ENCODE measurements at regions not wholly inside any gene's neighbourhood (a gene's known extent, or its start where the extent isn't known, plus 50 kb on each side); places are given as distances from the start of the nearest gene placed in this dataset.

DNA sequence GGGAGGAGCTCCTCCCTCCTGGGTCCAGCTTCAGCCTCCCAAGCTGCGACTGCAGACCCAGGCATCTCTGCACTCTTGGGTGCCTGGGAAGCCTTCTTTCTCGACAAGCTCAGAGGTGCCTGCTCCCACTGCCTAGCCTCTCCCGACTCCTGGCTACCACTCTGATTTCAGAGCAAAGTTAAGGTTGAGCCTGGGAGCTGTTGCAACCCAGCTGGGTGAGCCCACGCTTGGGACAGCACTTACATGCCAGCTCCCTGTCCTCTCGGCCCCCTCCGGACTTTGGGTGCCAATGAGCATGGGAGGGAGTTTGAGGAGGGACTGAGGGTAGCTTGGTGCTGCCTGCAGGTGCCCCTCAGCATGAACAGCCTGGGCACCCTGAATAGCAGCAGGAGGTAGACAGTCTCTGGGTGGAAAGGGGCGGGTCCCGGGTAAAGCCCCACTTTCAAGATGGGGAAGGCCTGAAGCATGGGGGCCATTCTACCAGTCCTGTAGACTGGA lies 1383.4 kb upstream of the PCDH20 start:
- TF ChIP-seq, protein P1, sequence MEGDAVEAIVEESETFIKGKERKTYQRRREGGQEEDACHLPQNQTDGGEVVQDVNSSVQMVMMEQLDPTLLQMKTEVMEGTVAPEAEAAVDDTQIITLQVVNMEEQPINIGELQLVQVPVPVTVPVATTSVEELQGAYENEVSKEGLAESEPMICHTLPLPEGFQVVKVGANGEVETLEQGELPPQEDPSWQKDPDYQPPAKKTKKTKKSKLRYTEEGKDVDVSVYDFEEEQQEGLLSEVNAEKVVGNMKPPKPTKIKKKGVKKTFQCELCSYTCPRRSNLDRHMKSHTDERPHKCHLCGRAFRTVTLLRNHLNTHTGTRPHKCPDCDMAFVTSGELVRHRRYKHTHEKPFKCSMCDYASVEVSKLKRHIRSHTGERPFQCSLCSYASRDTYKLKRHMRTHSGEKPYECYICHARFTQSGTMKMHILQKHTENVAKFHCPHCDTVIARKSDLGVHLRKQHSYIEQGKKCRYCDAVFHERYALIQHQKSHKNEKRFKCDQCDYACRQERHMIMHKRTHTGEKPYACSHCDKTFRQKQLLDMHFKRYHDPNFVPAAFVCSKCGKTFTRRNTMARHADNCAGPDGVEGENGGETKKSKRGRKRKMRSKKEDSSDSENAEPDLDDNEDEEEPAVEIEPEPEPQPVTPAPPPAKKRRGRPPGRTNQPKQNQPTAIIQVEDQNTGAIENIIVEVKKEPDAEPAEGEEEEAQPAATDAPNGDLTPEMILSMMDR (IDR thresholded peaks at IDR 0.05): no peak
- TF ChIP-seq POLR2A (IDR thresholded peaks at IDR 0.05) (no peak), POLR2AphosphoS5 (IDR thresholded peaks at IDR 0.05) (no peak), EP300 (IDR thresholded peaks at IDR 0.05) (no peak)

Data from suprapubic skin (tissue), 4 donors.